WI38 (cell line): ENCODE measurements at regions not wholly inside any gene's neighbourhood (a gene's known extent, or its start where the extent isn't known, plus 50 kb on each side); places are given as distances from the start of the nearest gene placed in this dataset.

ENCODE experiments used
- H3K4me3 ChIP-seq: 2 replicates; pipeline ENCODE4 v1.5.1; 2011; ENCODE audit warnings: low read depth, mild to moderate bottlenecking, control low read depth, low read length
- CTCF ChIP-seq: IDR thresholded peaks from 2 replicates; pipeline ENCODE4 v1.5.1; 2012; ENCODE audit warnings: low read depth, mild to moderate bottlenecking, control low read depth, low read length

DNA sequence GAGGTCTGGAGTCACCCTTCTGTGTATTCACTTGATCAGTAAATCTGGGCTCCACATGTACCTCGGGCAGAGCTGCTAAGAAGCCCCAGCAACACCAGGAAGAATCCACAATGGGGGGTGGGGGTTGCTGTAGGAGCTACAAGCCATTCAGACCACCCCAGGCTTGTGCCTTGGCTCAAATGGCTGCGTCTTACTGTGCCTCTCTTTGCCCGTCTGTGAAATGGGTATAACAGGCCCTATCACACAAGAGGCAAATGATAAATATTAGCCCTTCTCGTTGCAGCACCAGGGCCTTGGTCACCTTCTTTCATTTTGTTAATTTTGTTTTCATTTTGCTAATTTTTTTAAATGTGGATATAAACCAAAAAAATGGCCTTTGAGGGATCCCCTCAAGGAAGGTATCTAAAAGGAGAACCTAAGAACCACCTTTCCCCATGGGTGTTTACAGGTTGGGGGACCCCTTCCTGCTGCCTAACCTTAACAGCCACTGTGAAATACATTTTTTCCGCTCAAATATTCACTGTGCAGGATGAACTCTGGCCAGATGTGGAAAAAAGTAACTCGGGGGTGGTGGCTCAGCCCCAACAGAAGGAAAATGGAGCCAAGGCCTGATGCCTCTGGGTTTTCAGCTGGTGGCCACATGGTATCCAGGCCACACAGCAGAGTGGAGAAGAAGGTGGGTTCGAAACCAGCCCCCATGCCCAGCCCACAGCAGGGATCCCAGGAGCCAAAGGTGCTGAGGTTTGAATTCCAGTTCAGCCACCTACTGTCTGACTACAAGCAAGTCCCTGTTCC is 284.0 kb downstream of the MN1 start:
- H3K4me3 ChIP-seq = no peak overlapping the region
- TF ChIP-seq CTCF = no peak

DNA sequence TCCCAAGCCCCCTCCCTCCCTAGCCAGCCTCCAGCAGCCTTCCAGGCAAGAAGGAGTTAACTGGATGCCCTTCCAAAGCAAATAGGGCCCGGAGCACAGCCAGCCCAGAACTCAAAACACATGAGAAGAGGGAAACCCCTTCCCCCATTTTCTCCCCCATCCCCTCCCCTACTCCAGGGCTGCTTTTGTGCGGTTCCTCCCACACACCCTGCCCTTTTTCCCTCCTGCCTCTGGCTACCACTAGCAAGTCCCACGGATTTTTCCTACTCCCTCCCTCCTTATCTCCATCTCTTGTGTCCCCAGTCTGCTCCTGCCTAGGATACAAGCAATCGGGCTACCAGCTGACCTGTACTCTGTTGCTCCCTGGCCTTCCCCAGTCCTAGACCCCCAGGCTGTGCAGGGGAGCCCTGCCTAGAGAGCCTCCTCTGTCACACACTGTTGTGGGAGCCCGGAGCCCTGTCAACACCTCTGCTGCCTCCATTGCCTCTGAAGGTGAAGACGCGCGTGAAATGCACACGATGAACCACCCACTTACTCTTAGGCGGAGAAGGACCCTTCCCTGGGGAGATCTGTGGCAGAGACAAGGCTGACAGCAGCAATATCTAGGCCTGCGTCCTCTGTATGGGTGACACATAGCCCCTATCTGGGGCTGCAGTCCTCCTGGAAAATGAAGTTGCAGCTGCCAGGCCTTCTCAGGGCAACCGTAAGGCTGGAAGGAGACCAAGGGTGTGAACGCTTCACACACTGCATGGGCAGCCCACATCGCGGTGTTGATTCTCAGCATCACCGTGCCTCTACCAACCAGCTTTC is 282.8 kb downstream of the MN1 start:
- no peak overlapping the region for H3K4me3 ChIP-seq

DNA sequence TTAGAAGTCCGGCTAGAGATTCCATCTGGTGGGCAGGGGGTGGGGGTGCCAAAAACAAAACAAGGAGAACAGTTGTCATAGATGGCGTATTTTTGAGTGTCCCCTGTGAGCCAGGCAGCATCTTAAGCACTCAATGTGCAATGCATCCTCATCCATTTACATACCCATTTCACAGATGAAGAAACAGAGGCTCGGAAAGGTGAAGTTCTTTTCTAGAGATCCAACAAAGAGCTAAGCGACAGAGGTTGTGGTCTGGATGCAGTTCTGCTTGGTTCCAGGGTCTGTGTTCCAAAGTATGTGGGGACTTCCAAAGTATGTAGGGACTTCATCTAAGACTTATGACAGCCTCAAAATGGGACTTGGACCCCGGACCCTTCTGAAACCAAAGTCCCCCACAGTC is 277.8 kb downstream of the MN1 start:
- no peak overlapping the region for H3K4me3 ChIP-seq

More for the DNA sequence above, 282.8 kb downstream of the MN1 start:
- TF ChIP-seq CTCF = no peak

GRCh38 chr22:27525711-27526110 is 275.8 kb downstream of the MN1 start:
- no peak overlapping the region for H3K4me3 ChIP-seq
- no peak for TF ChIP-seq CTCF

More for the DNA sequence above, 277.8 kb downstream of the MN1 start:
- no peak for TF ChIP-seq CTCF

DNA sequence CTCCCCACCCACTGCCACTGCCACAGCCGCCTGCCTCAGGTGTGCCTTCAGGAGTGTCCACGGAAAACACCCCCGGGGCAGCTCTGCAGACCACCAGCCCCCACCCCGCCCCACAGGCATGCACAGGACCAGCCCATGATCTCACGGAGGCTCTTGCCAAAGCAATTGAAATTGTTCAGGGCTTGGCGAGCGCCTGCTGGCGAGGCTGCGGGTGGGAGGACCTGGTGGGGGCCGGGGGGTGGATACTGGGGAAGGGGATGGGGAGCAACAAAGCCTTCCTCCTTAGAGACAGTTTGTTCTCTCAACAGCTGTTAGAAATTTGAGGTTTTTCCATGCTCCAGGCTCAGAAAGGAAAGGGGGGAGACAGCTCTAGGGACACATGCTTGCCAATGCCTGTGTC is 274.7 kb downstream of the MN1 start:
- no peak for TF ChIP-seq CTCF
- no peak overlapping the region for H3K4me3 ChIP-seq

DNA sequence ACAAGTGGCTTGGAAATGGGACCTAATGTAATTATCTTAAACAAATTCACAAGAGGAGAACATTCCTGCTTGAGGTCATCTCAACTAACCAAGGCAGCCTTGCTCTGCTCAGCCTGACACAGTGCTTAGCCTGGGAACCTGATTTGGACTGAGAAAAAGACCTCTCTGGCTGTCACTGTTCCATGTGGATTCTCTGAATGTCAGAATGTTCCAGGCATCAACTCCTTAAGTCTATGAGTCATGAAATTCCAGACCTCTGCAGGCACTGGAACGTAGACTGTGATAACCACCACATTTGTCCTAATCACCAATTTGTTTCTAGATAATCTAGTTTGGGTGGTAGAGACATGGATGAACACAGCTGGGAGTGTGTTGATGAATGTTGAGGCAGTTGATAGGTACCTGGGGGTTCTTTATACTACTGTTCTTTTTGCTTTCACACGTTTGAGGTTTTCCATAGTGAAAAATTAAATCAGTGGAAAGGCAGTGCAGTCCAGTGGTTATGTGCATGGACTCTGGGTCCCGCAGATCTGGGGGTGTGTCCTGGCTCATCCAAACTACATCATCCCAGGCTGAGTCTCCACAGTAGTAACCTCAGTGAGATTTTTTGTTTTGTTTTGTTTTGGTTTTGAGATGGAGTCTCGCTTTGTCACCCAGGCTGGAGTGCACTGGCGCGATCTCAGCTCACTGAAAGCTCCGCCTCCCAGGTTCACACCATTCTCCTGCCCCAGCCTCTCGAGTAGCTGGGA is 269.6 kb downstream of the MN1 start:
- no peak for TF ChIP-seq CTCF
- H3K4me3 ChIP-seq = no peak overlapping the region
